ENCODE measurements at regions not wholly inside any gene's neighbourhood (a gene's known extent, or its start where the extent isn't known, plus 50 kb on each side); places are given as distances from the start of the nearest gene placed in this dataset.
"Not testable (repeated sequence)": the region's sequence is repeated elsewhere in the genome, so short reads cannot be mapped to it uniquely, and the experiment has no call there.

DNA sequence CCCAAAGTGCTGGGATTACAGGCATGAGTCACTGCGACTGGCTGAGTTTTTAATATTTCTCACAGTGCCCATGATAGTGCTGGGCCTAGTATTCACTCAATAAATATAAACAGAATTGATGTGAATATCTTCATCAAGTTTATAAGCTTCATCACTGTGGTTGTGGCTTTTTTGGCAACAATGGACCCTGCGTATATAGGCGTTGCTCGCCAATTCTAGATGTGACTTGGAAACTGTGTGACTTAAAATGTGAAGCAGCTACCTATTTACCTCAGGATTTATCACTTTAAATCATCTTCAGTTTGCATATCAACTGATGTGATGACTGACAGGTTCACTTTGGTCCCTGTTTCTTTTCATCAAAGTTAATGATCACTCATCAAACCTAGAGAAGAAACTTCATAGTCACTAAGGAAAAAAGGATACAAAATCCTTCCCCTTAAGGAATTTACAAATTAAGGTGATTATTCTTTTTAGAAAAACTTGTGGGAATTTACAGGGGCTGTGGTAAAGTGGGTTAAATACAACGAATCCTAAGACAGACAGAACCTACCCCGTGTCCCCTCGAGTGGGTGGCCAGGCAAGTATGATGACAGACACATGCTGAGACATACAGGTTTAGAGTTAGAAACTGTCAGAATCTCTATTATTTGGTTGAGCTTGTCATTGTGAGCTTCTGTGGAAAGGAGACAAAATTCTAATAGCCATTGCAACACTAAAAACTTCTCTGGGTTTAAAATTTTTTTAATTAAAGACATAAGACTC lies 101.3 kb downstream of the AKAP11 start:
- DNase-seq (ENCODE audit: low spot score), result no peak

DNA sequence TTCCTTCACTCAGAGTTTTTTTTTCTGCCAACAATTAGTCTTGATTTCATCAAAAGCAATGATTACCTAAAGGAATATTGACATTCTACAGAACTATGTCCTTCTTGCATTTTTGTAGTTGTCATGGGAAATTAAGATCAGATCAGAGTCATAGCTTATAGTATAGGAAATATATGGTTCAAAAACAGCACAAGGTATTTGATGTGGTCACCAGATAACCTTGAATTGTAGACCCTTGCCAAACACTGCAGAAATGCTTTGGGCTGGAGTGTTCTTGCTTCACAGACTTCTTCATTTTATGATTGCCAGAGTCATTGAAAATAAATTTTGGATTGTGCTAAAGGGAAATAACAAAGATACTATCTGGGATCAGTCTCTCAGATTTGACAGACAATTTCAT lies 103.7 kb downstream of the AKAP11 start:
- DNase-seq (ENCODE audit: low spot score), result no peak

DNA sequence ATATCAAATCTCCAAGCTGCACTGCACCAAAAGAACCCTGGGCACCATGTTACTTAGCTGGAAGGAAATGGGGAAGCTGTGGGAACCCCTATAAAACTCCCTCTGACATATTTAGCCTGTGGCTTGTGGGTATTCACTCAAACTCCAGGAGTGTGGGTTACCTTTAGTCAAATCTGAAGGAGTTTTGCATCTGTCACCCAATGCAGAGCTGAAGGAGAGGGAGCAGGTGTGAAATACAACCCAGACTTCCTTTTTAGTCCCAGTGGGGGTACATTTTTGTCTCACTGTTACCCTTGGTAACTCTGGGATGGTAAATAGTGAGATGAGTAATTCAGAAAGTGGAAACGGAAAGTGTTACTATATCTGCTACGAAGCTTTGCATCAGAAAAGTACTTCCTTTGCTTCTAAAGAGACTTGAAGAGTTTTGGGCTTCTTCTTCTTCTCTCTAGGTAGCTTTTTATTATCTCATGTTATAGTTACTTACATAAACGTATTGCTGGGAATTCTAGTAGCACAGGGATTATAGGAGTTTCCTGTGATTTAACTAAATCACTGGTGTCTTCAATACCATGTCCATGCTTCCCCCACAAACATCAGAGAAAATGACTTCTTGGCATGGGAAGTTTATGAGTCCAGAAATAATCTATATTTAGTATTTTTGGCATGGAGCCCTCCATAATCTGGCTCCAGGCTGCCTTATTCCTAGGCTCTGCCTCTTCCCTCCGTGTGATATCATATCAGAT lies 105.9 kb downstream of the AKAP11 start:
- DNase-seq (ENCODE audit: low spot score), result no peak

- no peak for DNase-seq (ENCODE audit: low spot score)
Observed at GRCh38 chr13:42378383-42378780, 106.4 kb downstream of the AKAP11 start.

GRCh38 chr13:42379241-42379640 lies 107.3 kb downstream of the AKAP11 start:
- no peak for DNase-seq (ENCODE audit: low spot score)

- no peak for DNase-seq (ENCODE audit: low spot score)
Observed at GRCh38 chr13:42380420-42381164, 108.6 kb downstream of the AKAP11 start.

DNA sequence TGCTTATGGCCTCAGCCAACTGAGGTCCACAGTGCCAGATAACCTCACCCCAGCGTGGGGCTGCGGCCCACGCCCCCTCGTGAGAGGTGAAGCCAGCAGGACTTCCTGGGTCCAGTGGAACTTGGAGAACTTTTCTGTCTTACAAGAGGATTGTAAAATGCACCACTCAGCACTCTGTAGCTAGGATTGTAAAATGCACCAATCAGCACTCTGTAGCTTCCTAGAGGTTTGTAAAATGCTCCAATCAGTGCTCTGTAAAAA lies 109.1 kb downstream of the AKAP11 start:
- no peak for DNase-seq (ENCODE audit: low spot score)

- DNase-seq (ENCODE audit: low spot score), result not testable (repeated sequence)
Observed at GRCh38 chr13:42381426-42381825, 109.5 kb downstream of the AKAP11 start.

GRCh38 chr13:42383025-42383424 lies 111.1 kb downstream of the AKAP11 start:
- DNase-seq (ENCODE audit: low spot score), result no peak

GRCh38 chr13:42384265-42384664 lies 112.3 kb downstream of the AKAP11 start:
- DNase-seq (ENCODE audit: low spot score), result peak; percentile 36

- DNase-seq (ENCODE audit: low spot score), result no peak
Observed at GRCh38 chr13:42388326-42388725, 116.4 kb downstream of the AKAP11 start.

- no peak for DNase-seq (ENCODE audit: low spot score)
Observed at GRCh38 chr13:42389041-42389440, 117.1 kb downstream of the AKAP11 start.

GRCh38 chr13:42392180-42392579 lies 120.2 kb downstream of the AKAP11 start:
- no peak for DNase-seq (ENCODE audit: low spot score)

DNA sequence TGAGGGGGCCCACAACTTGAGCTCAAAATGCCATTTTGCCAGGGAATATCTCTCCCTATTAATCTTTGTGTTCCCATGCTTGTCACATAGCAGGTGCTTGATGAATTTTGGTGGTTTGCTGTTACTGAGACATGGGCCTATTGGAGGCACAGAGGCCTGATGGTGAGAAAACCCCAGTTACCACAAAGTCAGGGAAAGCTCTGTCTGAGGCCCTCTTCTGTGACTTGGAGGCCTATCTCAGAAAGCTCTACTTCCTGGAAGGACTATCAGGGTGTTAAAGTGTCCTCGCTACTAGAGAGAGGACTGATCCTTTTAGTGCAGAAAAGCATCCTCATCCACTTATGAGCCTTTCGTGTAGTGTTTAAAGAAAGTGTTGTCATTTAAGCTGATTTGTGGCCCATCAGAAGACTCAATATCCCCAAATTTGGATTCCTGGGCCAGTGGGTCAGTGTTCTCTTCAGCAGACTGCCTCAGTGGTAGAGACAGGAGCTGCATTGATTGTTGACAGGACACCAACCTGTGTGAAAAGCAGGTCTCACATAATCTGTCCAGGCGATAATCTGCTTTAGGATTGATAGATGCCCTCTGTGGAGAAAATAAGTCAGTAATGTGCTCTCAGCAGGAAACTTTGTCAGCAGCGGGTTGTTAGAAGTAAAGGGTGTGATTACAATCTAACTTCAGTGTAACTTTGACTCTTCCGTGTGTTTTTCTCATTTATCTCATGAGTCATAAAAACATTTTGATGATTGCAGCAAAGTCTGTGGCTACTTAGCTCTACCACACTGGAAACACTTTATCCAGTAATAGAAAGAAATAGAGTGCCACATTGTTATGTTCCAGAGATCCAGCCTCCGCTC lies 121.0 kb downstream of the AKAP11 start:
- no peak for DNase-seq (ENCODE audit: low spot score)

- DNase-seq (ENCODE audit: low spot score), result no peak
Observed at GRCh38 chr13:42393573-42394360, 121.8 kb downstream of the AKAP11 start.

GRCh38 chr13:42394361-42394708 lies 122.4 kb downstream of the AKAP11 start:
- DNase-seq (ENCODE audit: low spot score), result no peak

DNA sequence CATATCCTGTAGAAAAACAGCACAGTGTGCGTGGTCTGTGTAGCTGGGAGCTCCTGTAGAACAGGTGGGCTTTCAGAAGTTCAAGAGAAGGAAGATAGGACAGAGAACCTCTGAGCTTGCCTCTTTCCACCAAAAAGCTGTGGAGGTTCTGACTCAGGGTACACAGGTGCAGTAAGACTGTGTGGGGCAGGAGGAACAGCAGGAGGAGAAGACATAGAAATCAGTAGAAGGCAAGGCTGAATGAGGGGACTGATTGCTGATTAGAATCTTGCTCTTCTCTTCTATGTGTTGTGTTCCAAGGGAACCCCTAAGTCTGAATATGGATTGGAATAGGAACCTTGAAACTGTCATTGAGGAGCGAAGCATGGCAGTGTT lies 122.7 kb downstream of the AKAP11 start:
- DNase-seq (ENCODE audit: low spot score), result no peak

- no peak for DNase-seq (ENCODE audit: low spot score)
Observed at GRCh38 chr13:42395086-42395821, 123.3 kb downstream of the AKAP11 start.

DNA sequence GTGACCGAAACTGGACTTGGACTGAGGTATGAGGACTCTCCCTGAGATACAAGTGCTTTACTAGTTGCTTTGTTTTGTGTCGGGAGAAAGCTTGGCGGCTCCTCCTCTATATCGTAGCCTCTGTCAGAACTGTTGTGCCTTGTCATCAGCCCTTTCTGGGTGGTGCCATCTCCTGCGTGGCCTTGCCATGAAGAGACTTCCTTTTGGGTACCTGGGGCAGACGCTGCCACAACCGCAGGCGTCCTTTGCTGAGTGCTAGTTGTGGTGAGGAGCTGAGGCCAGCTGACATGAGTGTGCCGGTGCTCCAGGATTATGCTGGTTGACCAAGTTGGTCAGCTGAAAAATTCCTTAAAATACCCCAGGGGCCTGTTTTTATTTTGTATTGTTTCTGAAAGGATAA lies 124.5 kb downstream of the AKAP11 start:
- DNase-seq (ENCODE audit: low spot score), result no peak

DNA sequence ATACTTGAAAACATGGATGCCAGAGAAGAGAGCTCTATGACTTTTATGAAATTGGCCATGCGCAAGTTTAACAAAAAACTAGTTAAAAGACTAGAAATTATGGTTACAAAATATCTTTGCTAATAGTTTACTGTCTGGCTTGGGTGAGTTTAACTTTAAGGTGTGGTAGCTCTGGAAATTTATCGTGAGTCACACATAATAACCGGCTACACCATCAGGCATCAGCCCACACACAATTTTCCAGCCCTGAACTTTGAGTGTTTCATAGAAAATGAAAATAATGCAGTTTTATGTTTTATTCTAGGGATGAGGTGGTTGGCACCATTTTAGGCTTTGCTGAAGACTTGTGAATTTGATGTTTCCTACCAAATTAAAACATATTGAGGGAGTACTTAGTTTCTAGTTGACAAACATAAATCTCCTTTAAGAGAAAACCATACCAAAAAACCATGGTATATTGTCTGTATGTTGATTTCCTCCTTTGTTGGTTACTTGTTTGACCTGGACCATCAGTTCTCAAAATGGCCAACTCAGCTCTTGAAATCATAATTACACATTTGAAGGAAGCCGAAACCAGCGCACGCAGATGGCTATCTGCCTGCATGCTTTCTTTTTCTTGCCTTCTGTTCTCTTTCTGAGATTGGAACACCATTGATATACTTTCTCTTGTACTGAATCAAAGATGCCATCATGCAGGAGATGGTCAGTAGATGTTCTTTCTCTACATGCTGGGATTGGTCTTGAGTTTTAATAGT lies 125.1 kb downstream of the AKAP11 start:
- DNase-seq (ENCODE audit: low spot score), result no peak

Measured in HT-29 (cell line).